HFFc6 (cell line): ENCODE measurements at regions not wholly inside any gene's neighbourhood (a gene's known extent, or its start where the extent isn't known, plus 50 kb on each side); places are given as distances from the start of the nearest gene placed in this dataset.

ENCODE experiments used
- DNase-seq: peaks from one replicate; pipeline ENCODE4 v3.0.0-alpha.2; 2018
- H3K27ac Mint-ChIP-seq: 2 replicates; pipeline ENCODE4 v1.8.0; 2020; ENCODE audit warnings: mild to moderate bottlenecking, mixed read lengths
- H3K27me3 Mint-ChIP-seq: 2 replicates; pipeline ENCODE4 v1.8.0; 2021; ENCODE audit warnings: mild to moderate bottlenecking, moderate library complexity, mixed read lengths; ENCODE audit not compliant: insufficient read depth
- H3K36me3 Mint-ChIP-seq: 2 replicates; pipeline ENCODE4 v1.8.0; 2021; ENCODE audit warnings: low read depth, mixed read lengths
- H3K4me1 Mint-ChIP-seq: 2 replicates; pipeline ENCODE4 v1.8.0; 2020; ENCODE audit warnings: low read depth, mixed read lengths
- H3K4me3 Mint-ChIP-seq: 2 replicates; pipeline ENCODE4 v1.8.0; 2020; ENCODE audit warnings: mild to moderate bottlenecking, moderate library complexity, mixed read lengths
- H3K9me3 Mint-ChIP-seq: 2 replicates; pipeline ENCODE4 v1.8.0; 2020; ENCODE audit warnings: mild to moderate bottlenecking, mixed read lengths
- TF ChIP-seq, protein P1 (sequence below): fragments of 200-600 bp; sonication (generic); IDR thresholded peaks from 2 replicates; pipeline ENCODE4 v1.5.0; 2021; ENCODE audit warnings: antibody characterized with exemption, mild to moderate bottlenecking

GRCh38 chr10:124288486-124288885 is 130.2 kb downstream of the OAT start:
- no peak for DNase-seq
- Mint-ChIP-seq H3K27me3 (peaks cover 11% of the 10 kb centered on the region; the same call in 1 of the 2 replicates), H3K4me1 (no peaks in the 10 kb centered on the region), H3K36me3 (no peaks in the 10 kb centered on the region), H3K27ac (no peak overlapping the region), H3K9me3 (no peaks in the 10 kb centered on the region; the same call in 1 of the 2 replicates), H3K4me3 (no peak overlapping the region)
- TF ChIP-seq, protein P1, sequence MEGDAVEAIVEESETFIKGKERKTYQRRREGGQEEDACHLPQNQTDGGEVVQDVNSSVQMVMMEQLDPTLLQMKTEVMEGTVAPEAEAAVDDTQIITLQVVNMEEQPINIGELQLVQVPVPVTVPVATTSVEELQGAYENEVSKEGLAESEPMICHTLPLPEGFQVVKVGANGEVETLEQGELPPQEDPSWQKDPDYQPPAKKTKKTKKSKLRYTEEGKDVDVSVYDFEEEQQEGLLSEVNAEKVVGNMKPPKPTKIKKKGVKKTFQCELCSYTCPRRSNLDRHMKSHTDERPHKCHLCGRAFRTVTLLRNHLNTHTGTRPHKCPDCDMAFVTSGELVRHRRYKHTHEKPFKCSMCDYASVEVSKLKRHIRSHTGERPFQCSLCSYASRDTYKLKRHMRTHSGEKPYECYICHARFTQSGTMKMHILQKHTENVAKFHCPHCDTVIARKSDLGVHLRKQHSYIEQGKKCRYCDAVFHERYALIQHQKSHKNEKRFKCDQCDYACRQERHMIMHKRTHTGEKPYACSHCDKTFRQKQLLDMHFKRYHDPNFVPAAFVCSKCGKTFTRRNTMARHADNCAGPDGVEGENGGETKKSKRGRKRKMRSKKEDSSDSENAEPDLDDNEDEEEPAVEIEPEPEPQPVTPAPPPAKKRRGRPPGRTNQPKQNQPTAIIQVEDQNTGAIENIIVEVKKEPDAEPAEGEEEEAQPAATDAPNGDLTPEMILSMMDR, result no peak

GRCh38 chr10:124287791-124288190 is 130.9 kb downstream of the OAT start:
- no peaks in the 10 kb centered on the region for H3K36me3 Mint-ChIP-seq
- no peaks in the 10 kb centered on the region; the same call in 1 of the 2 replicates for H3K9me3 Mint-ChIP-seq
- no peak overlapping the region for H3K27ac Mint-ChIP-seq
- no peaks in the 10 kb centered on the region for H3K4me1 Mint-ChIP-seq
- DNase-seq, result no peak
- H3K4me3 Mint-ChIP-seq, result no peak overlapping the region
- peaks cover 7% of the 10 kb centered on the region; the same call in 1 of the 2 replicates for H3K27me3 Mint-ChIP-seq
- TF ChIP-seq, protein P1, result no peak

DNA sequence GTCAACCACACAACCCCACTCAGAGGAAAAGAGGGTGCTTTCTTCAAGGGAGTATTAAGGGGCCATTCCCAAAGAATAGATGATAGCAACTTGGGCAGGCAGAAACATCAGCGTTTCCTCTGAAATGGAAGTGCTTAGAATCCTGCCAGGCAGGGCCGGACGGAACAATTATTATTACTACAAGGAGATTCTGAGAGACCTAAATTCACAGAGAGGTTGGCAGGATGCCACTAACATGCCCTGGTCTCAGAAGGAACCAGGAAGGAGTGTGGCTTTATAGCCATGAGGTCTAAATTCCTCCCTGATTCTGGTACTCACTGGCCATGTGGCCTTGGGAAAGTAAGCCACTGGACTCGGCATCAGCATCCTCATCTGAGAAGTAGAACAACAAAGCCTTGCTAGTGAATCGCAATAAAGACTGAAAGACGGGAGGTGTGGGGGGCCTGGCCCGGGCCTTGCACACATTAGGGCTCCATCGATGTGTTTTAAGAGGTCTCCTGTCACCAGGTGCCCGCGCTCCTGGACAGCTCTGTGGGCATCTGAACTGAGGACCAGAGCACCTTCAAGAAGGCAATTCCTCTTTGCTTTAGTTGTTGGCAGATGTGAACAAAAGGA is 131.5 kb downstream of the OAT start:
- Mint-ChIP-seq H3K27me3 (peaks cover 7% of the 10 kb centered on the region; the same call in 1 of the 2 replicates), H3K9me3 (no peaks in the 10 kb centered on the region; the same call in 1 of the 2 replicates), H3K27ac (no peak overlapping the region), H3K4me1 (no peaks in the 10 kb centered on the region), H3K4me3 (no peak overlapping the region), H3K36me3 (no peaks in the 10 kb centered on the region)
- TF ChIP-seq, protein P1, result no peak
- DNase-seq, result no peak

- Mint-ChIP-seq H3K27me3 (peaks cover 10% of the 10 kb centered on the region; the same call in 1 of the 2 replicates), H3K9me3 (peaks cover 5% of the 10 kb centered on the region; the same call in 1 of the 2 replicates), H3K4me3 (no peak overlapping the region), H3K36me3 (no peaks in the 10 kb centered on the region), H3K4me1 (no peaks in the 10 kb centered on the region), H3K27ac (no peak overlapping the region)
- TF ChIP-seq, protein P1, result no peak
- no peak for DNase-seq
These were observed 132.1 kb downstream of the OAT start for GRCh38 chr10:124286621-124287020.

- TF ChIP-seq, protein P1, result no peak
- Mint-ChIP-seq H3K27ac (no peak overlapping the region), H3K36me3 (no peaks in the 10 kb centered on the region), H3K4me1 (no peaks in the 10 kb centered on the region), H3K4me3 (peak overlapping the region; percentile 42; the same call in 1 of the 2 replicates), H3K9me3 (peaks cover 5% of the 10 kb centered on the region; the same call in 1 of the 2 replicates), H3K27me3 (peaks cover 8% of the 10 kb centered on the region; the same call in 1 of the 2 replicates)
- no peak for DNase-seq
These were observed 132.9 kb downstream of the OAT start for GRCh38 chr10:124285587-124286527.
